ENCODE measurements at regions not wholly inside any gene's neighbourhood (a gene's known extent, or its start where the extent isn't known, plus 50 kb on each side); places are given as distances from the start of the nearest gene placed in this dataset.

- TF ChIP-seq CTCF (IDR thresholded peaks at IDR 0.05), result no peak
- TF ChIP-seq POLR2A (IDR thresholded peaks at IDR 0.05), result no peak
- no peak for TF ChIP-seq EP300 (IDR thresholded peaks at IDR 0.05)
- no peak for TF ChIP-seq POLR2AphosphoS5 (IDR thresholded peaks at IDR 0.05)
- 88 to 93% methylated on average over 5 of the region's 5 CpGs for WGBS, 2 donors (ENCODE audit: low coverage in 1 of 2)
- no peak for ATAC-seq
- H3K9me3 ChIP-seq, result no peaks in the 10 kb centered on the region
- H3K27me3 ChIP-seq, result no peaks in the 10 kb centered on the region
- H3K4me1 ChIP-seq, result peaks cover 0 to 4% (median 3%) of the 10 kb centered on the region in 3 donors
- no peak overlapping the region for H3K4me3 ChIP-seq
- no peak overlapping the region for H3K27ac ChIP-seq
- H3K36me3 ChIP-seq, result no peaks in the 10 kb centered on the region
These were observed 52.7 kb upstream of the PELI1 start for GRCh38 chr2:64196963-64197362.

- Histone ChIP-seq H3K36me3 (no peaks in the 10 kb centered on the region), H3K9me3 (no peaks in the 10 kb centered on the region), H3K4me1 (peaks cover 13 to 38% (median 27%) of the 10 kb centered on the region in 3 donors), H3K27me3 (no peaks in the 10 kb centered on the region), H3K4me3 (no peak overlapping the region), H3K27ac (peak overlapping the region in 3 of 4 donors; percentile 50 to 91 (median 87))
- TF ChIP-seq POLR2A (IDR thresholded peaks at IDR 0.05) (no peak), EP300 (IDR thresholded peaks at IDR 0.05) (no peak), CTCF (IDR thresholded peaks at IDR 0.05) (no peak), POLR2AphosphoS5 (IDR thresholded peaks at IDR 0.05) (no peak)
- ATAC-seq, result no peak
- WGBS, 2 donors (ENCODE audit: low coverage in 1 of 2), result 38 to 44% methylated on average over 1 of the region's 1 CpG
These were observed 56.9 kb upstream of the PELI1 start for GRCh38 chr2:64201151-64201550.

- WGBS, 2 donors (ENCODE audit: low coverage in 1 of 2), result 10 to 14% methylated on average over 4 of the region's 4 CpGs
- TF ChIP-seq POLR2A (IDR thresholded peaks at IDR 0.05), result no peak
- TF ChIP-seq POLR2AphosphoS5 (IDR thresholded peaks at IDR 0.05), result peak; percentile 76
- Histone ChIP-seq H3K4me1 (peaks cover 13 to 38% (median 27%) of the 10 kb centered on the region in 3 donors), H3K27ac (peak overlapping the region; percentile 69 to 92 (median 89)), H3K36me3 (no peaks in the 10 kb centered on the region), H3K9me3 (no peaks in the 10 kb centered on the region), H3K4me3 (no peak overlapping the region), H3K27me3 (no peaks in the 10 kb centered on the region)
- peak; percentile 51 for ATAC-seq
These were observed 58.1 kb upstream of the PELI1 start for GRCh38 chr2:64202206-64202845.

GRCh38 chr2:64203131-64203857 lies 59.1 kb upstream of the PELI1 start:
- Histone ChIP-seq H3K27me3 (no peaks in the 10 kb centered on the region), H3K9me3 (no peaks in the 10 kb centered on the region), H3K4me1 (peaks cover 13 to 38% (median 27%) of the 10 kb centered on the region in 3 donors), H3K36me3 (no peaks in the 10 kb centered on the region), H3K27ac (peak overlapping the region; percentile 69 to 92 (median 89)), H3K4me3 (no peak overlapping the region)
- ATAC-seq, result peak; percentile 13
- WGBS, 2 donors (ENCODE audit: low coverage in 1 of 2), result 21 to 23% methylated on average over 4 of the region's 4 CpGs
- TF ChIP-seq POLR2A (IDR thresholded peaks at IDR 0.05), result no peak
- TF ChIP-seq EP300 (IDR thresholded peaks at IDR 0.05), result no peak
- no peak for TF ChIP-seq POLR2AphosphoS5 (IDR thresholded peaks at IDR 0.05)
- TF ChIP-seq CTCF (IDR thresholded peaks at IDR 0.05), result no peak

- Histone ChIP-seq H3K4me1 (peaks cover 13 to 38% (median 27%) of the 10 kb centered on the region in 3 donors), H3K27me3 (no peaks in the 10 kb centered on the region), H3K36me3 (no peaks in the 10 kb centered on the region), H3K4me3 (peak overlapping the region; percentile 11 to 43), H3K27ac (peak overlapping the region; percentile 69 to 92 (median 89)), H3K9me3 (no peaks in the 10 kb centered on the region)
- 0 to 17% methylated on average over 1 to 8 of the region's 12 CpGs for WGBS, 2 donors (ENCODE audit: low coverage in 1 of 2)
- peak; percentile 41 for ATAC-seq
- TF ChIP-seq POLR2A (IDR thresholded peaks at IDR 0.05) (peak in 1 of 2 donors; percentile 18), CTCF (IDR thresholded peaks at IDR 0.05) (no peak)
These were observed 59.8 kb upstream of the PELI1 start for GRCh38 chr2:64203858-64204632.

All from gastroesophageal sphincter (tissue), 4 donors.